ENCODE measurements at regions not wholly inside any gene's neighbourhood (a gene's known extent, or its start where the extent isn't known, plus 50 kb on each side); places are given as distances from the start of the nearest gene placed in this dataset.

- no peak overlapping the region for H3K4me3 ChIP-seq (ENCODE audit: low read depth in 2 of 2, low read length in 2 of 2)
- H3K9me3 ChIP-seq (ENCODE audit: control insufficient read depth, insufficient read depth, low read depth, low read length): no peaks in the 10 kb centered on the region
- ChIA-PET CTCF (no interaction called here), POLR2A (no interaction called here)
- no peaks in the 10 kb centered on the region for H3K4me1 ChIP-seq (ENCODE audit: control insufficient read depth, insufficient read depth, low read length)
- in situ Hi-C loops (cut with HindIII; ENCODE audit: low pct_unique_long_range_greater_than_20kb, low sequenced_read_pairs) (no loop called here), intact Hi-C loops (cut with micrococcal nuclease; ENCODE audit: unreplicated experiment) (no loop called here)
- no peak for TF ChIP-seq CTCF (IDR thresholded peaks at IDR 0.05)
- TF ChIP-seq TCF7L2 (IDR thresholded peaks at IDR 0.05; ENCODE audit: low read depth, low read length): no peak
- TF ChIP-seq SIN3A (IDR thresholded peaks at IDR 0.05; ENCODE audit: borderline replicate concordance, insufficient read depth, low read depth, low read length): no peak
- no peak for TF ChIP-seq POLR2AphosphoS5 (IDR thresholded peaks at IDR 0.05; ENCODE audit: low read depth, low read length)
- no peak for TF ChIP-seq REST (IDR thresholded peaks at IDR 0.05; ENCODE audit: insufficient read depth in 1 of 2, low read depth in 2 of 2, low read length in 1 of 2)
- H3K27ac ChIP-seq (ENCODE audit: low read length): no peak overlapping the region
- no peaks in the 10 kb centered on the region for H3K36me3 ChIP-seq (ENCODE audit: control insufficient read depth, insufficient read depth, low read length)
- no peak for DNase-seq (ENCODE audit: low read depth, low spot score)
- ATAC-seq: no peak
- no peaks in the 10 kb centered on the region for H3K27me3 ChIP-seq (ENCODE audit: control insufficient read depth, insufficient read depth, low read length)
- BruUV-seq (replicated peaks): no TSS peak
Observed at GRCh38 chr4:18695733-18696527, 674.4 kb upstream of the LCORL start.

- TF ChIP-seq CTCF (IDR thresholded peaks at IDR 0.05) (no peak), POLR2AphosphoS5 (IDR thresholded peaks at IDR 0.05; ENCODE audit: low read depth, low read length) (no peak), SIN3A (IDR thresholded peaks at IDR 0.05; ENCODE audit: borderline replicate concordance, insufficient read depth, low read depth, low read length) (no peak), TCF7L2 (IDR thresholded peaks at IDR 0.05; ENCODE audit: low read depth, low read length) (no peak), REST (IDR thresholded peaks at IDR 0.05; ENCODE audit: insufficient read depth in 1 of 2, low read depth in 2 of 2, low read length in 1 of 2) (no peak)
- no TSS peak for BruUV-seq (replicated peaks)
- DNase-seq (ENCODE audit: low read depth, low spot score) (no peak), ATAC-seq (no peak)
- no peak overlapping the region for H3K27ac ChIP-seq (ENCODE audit: low read length)
- no peaks in the 10 kb centered on the region for H3K36me3 ChIP-seq (ENCODE audit: control insufficient read depth, insufficient read depth, low read length)
- H3K4me3 ChIP-seq (ENCODE audit: low read depth in 2 of 2, low read length in 2 of 2): no peak overlapping the region
- ChIA-PET CTCF (no interaction called here), POLR2A (no interaction called here)
- in situ Hi-C loops (cut with HindIII; ENCODE audit: low pct_unique_long_range_greater_than_20kb, low sequenced_read_pairs): no loop called here
- no peaks in the 10 kb centered on the region for H3K27me3 ChIP-seq (ENCODE audit: control insufficient read depth, insufficient read depth, low read length)
- H3K4me1 ChIP-seq (ENCODE audit: control insufficient read depth, insufficient read depth, low read length): no peaks in the 10 kb centered on the region
- intact Hi-C loops (cut with micrococcal nuclease; ENCODE audit: unreplicated experiment): no loop called here
- no peaks in the 10 kb centered on the region for H3K9me3 ChIP-seq (ENCODE audit: control insufficient read depth, insufficient read depth, low read depth, low read length)
Observed at GRCh38 chr4:18691431-18692200, 670.1 kb upstream of the LCORL start.

Data from Panc1 (cell line).